Natural killer cell (primary cell): ENCODE measurements at regions not wholly inside any gene's neighbourhood (a gene's known extent, or its start where the extent isn't known, plus 50 kb on each side); places are given as distances from the start of the nearest gene placed in this dataset.

Experiments
- ATAC-seq, 3 donors: fragments of 150-1000 bp in 2 of 3; fragments of 200-7000 bp in 1 of 3; cut with Tn5 transposase; 1 replicate in 1 of 3; 2 replicates in 2 of 3; pipeline ENCODE4 v1.10.0; 2021; ENCODE audit warnings: mild to moderate bottlenecking in 2 of 3, moderate library complexity in 2 of 3
- DNase-seq, 2 donors: peaks; one replicate each; pipeline versions ENCODE4 v3.0.0 to v3.0.0-alpha.2; 2013 to 2021; ENCODE audit warnings: mixed read lengths in 1 of 2
- H3K27ac ChIP-seq: one replicate; pipeline ENCODE4 v1.5.1; 2013; ENCODE audit warnings: mild to moderate bottlenecking, low read length
- H3K27me3 ChIP-seq: one replicate; pipeline ENCODE4 v1.6.1; 2013; ENCODE audit warnings: low read length; ENCODE audit not compliant: control insufficient read depth, insufficient read depth
- H3K36me3 ChIP-seq: one replicate; pipeline ENCODE4 v1.6.1; 2013; ENCODE audit warnings: low read length; ENCODE audit not compliant: control insufficient read depth, insufficient read depth
- H3K4me1 ChIP-seq: one replicate; pipeline ENCODE4 v1.6.1; 2013; ENCODE audit warnings: low read length; ENCODE audit not compliant: control insufficient read depth, insufficient read depth
- H3K4me3 ChIP-seq: one replicate; pipeline ENCODE4 v1.5.1; 2013; ENCODE audit warnings: low read length
- H3K9me3 ChIP-seq: one replicate; pipeline ENCODE4 v1.6.1; 2013; ENCODE audit warnings: low read length; ENCODE audit not compliant: control insufficient read depth, insufficient read depth
- H3K27ac Mint-ChIP-seq, 2 donors: one replicate each; pipeline ENCODE4 v1.8.0; 2022; ENCODE audit warnings: mild to moderate bottlenecking in 2 of 2, mixed read lengths in 2 of 2, moderate library complexity in 1 of 2
- H3K27me3 Mint-ChIP-seq, 2 donors: one replicate each; pipeline ENCODE4 v1.8.0; 2022; ENCODE audit warnings: low read depth in 2 of 2, mixed read lengths in 2 of 2
- H3K36me3 Mint-ChIP-seq: one replicate; pipeline ENCODE4 v1.8.0; 2022; ENCODE audit warnings: mixed read lengths
- H3K4me1 Mint-ChIP-seq, 2 donors: one replicate each; pipeline ENCODE4 v1.8.0; 2022; ENCODE audit warnings: mixed read lengths in 2 of 2
- H3K4me3 Mint-ChIP-seq: one replicate; pipeline ENCODE4 v1.8.0; 2022; ENCODE audit warnings: mild to moderate bottlenecking, moderate library complexity, mixed read lengths
- H3K9me3 Mint-ChIP-seq, 2 donors: one replicate each; pipeline ENCODE4 v1.8.0; 2022; ENCODE audit warnings: mixed read lengths in 2 of 2
- WGBS: methylation state at CpG from one replicate; pipeline ENCODE4 v1.1.7; 2013; ENCODE audit warnings: missing lambda C conversion rate; ENCODE audit not compliant: insufficient coverage; 5-methylcytosine and 5-hydroxymethylcytosine counted together
- intact Hi-C: fragments of 100-400 bp; cut with micrococcal nuclease; formaldehyde crosslinking; loops from one replicate; pipeline ENCODE4 v1.14.2; 2022
- TF ChIP-seq, protein P1 (sequence below): fragments of 200-600 bp; IDR thresholded peaks from one replicate; pipeline ENCODE4 v1.8.0; 2022; ENCODE audit warnings: antibody characterized with exemption

DNA sequence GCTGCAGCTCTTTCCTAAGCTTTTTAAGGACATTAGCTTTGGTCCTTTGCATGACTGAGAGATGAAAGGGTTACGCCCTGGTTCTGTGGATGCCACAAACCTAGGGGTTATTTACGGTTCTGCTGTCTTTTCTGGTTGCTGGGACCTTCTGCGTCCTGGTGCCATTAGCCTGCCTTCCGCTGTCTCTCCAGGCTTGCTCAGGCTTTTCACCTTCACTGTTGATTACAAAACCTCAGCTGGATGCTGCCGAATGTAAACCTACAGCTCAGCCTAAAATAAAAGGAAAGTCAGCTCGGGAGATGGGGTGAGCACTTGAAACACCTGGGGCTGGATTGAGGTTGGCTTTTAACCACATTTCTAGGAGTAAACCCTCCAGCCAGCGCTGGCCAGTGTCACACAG lies 130.9 kb upstream of the ARHGAP28 start:
- TF ChIP-seq, protein P1, sequence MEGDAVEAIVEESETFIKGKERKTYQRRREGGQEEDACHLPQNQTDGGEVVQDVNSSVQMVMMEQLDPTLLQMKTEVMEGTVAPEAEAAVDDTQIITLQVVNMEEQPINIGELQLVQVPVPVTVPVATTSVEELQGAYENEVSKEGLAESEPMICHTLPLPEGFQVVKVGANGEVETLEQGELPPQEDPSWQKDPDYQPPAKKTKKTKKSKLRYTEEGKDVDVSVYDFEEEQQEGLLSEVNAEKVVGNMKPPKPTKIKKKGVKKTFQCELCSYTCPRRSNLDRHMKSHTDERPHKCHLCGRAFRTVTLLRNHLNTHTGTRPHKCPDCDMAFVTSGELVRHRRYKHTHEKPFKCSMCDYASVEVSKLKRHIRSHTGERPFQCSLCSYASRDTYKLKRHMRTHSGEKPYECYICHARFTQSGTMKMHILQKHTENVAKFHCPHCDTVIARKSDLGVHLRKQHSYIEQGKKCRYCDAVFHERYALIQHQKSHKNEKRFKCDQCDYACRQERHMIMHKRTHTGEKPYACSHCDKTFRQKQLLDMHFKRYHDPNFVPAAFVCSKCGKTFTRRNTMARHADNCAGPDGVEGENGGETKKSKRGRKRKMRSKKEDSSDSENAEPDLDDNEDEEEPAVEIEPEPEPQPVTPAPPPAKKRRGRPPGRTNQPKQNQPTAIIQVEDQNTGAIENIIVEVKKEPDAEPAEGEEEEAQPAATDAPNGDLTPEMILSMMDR = no peak
- Mint-ChIP-seq H3K4me3 (no peak overlapping the region), H3K36me3 (no peaks in the 10 kb centered on the region), H3K4me1 (no peaks in the 10 kb centered on the region), H3K27ac (no peak overlapping the region), H3K27me3 (peaks cover 0 to 3% of the 10 kb centered on the region in 2 donors), H3K9me3 (peaks cover 2 to 4% of the 10 kb centered on the region in 2 donors)
- Histone ChIP-seq H3K27me3 (no peaks in the 10 kb centered on the region), H3K4me1 (no peaks in the 10 kb centered on the region), H3K27ac (no peak overlapping the region), H3K36me3 (no peaks in the 10 kb centered on the region), H3K4me3 (no peak overlapping the region), H3K9me3 (peaks cover 3% of the 10 kb centered on the region)
- 60% methylated on average over 7 of the region's 7 CpGs for WGBS
- ATAC-seq (no peak), DNase-seq (no peak)
- intact Hi-C loops = no loop called here

DNA sequence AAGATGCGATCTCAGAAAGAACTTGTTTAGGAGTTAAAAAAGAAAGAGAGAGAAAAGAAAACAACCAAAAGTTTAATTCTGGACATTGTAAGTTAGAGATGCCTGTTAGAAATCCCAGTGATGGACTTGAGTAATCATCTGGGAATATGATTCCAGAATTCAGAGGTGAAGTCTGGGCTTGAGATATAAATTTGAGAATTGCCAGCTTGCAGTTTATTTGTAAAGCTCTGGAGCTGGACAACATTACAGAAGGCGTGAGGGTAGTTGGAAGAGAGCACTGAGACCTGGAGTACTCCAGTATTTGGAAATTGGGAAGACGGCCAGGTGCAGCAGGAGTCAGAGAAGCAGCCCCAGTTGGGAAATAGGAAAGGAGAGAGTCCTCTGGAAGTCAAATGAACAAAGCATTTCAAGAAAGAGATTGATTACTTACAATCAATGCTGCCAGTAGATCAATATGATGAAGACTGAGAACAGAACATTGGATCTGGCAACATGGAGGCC lies 128.8 kb upstream of the ARHGAP28 start:
- Mint-ChIP-seq H3K4me1 (no peaks in the 10 kb centered on the region), H3K9me3 (peaks cover 0 to 2% of the 10 kb centered on the region in 2 donors), H3K36me3 (no peaks in the 10 kb centered on the region), H3K27me3 (no peaks in the 10 kb centered on the region), H3K4me3 (no peak overlapping the region), H3K27ac (no peak overlapping the region)
- TF ChIP-seq, protein P1 = no peak
- H3K27ac ChIP-seq = no peak overlapping the region
- ATAC-seq = no peak
- 90% methylated on average over 3 of the region's 3 CpGs for WGBS
- H3K4me1 ChIP-seq = no peaks in the 10 kb centered on the region
- H3K36me3 ChIP-seq = no peaks in the 10 kb centered on the region
- H3K9me3 ChIP-seq = peaks cover 3% of the 10 kb centered on the region
- no peak overlapping the region for H3K4me3 ChIP-seq
- intact Hi-C loops = no loop called here
- no peak for DNase-seq
- no peaks in the 10 kb centered on the region for H3K27me3 ChIP-seq

DNA sequence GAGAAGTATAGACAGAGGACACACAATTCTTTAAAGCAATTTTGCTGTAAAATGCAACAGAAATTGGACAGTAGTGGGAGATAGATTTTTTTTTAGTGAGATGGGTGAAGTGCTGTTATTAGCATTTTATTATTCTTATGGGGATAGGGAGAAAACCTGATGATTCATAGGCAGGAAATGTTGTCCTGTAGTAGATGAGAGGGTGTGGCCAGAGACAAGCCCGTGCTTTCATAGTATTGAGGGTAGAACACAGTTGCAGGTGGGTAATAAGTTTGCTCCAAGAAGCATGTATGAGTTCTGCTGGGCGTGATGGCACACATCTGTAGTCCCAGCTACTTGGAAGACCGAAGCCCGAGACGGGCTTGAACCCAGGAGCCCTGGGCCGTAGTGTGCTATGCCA lies 128.3 kb upstream of the ARHGAP28 start:
- 86% methylated on average over 6 of the region's 6 CpGs for WGBS
- H3K9me3 Mint-ChIP-seq = peaks cover 0 to 2% of the 10 kb centered on the region in 2 donors
- ATAC-seq = no peak

GRCh38 chr18:6602365-6602764 lies 127.2 kb upstream of the ARHGAP28 start:
- ATAC-seq (no peak), DNase-seq (no peak)
- H3K4me1 ChIP-seq = no peaks in the 10 kb centered on the region
- H3K4me3 Mint-ChIP-seq = no peak overlapping the region
- no peak overlapping the region for H3K4me3 ChIP-seq
- H3K9me3 Mint-ChIP-seq = peaks cover 0 to 2% of the 10 kb centered on the region in 2 donors
- no peaks in the 10 kb centered on the region for H3K36me3 ChIP-seq
- H3K27me3 ChIP-seq = no peaks in the 10 kb centered on the region
- H3K27ac Mint-ChIP-seq = no peak overlapping the region
- no peak overlapping the region for H3K27ac ChIP-seq
- TF ChIP-seq, protein P1 = no peak
- H3K9me3 ChIP-seq = peaks cover 3% of the 10 kb centered on the region
- intact Hi-C loops = no loop called here
- H3K36me3 Mint-ChIP-seq = no peaks in the 10 kb centered on the region
- H3K4me1 Mint-ChIP-seq = no peaks in the 10 kb centered on the region
- no peaks in the 10 kb centered on the region for H3K27me3 Mint-ChIP-seq
- 84% methylated on average over 5 of the region's 5 CpGs for WGBS

More for the DNA sequence above, 128.3 kb upstream of the ARHGAP28 start:
- TF ChIP-seq, protein P1 = no peak
- H3K4me3 Mint-ChIP-seq = no peak overlapping the region
- intact Hi-C loops = no loop called here
- H3K27me3 Mint-ChIP-seq = no peaks in the 10 kb centered on the region
- no peaks in the 10 kb centered on the region for H3K36me3 Mint-ChIP-seq
- no peaks in the 10 kb centered on the region for H3K36me3 ChIP-seq
- no peak overlapping the region for H3K4me3 ChIP-seq
- peaks cover 3% of the 10 kb centered on the region for H3K9me3 ChIP-seq
- no peaks in the 10 kb centered on the region for H3K4me1 ChIP-seq
- no peak overlapping the region for H3K27ac ChIP-seq
- H3K4me1 Mint-ChIP-seq = no peaks in the 10 kb centered on the region
- no peak for DNase-seq
- H3K27ac Mint-ChIP-seq = no peak overlapping the region
- H3K27me3 ChIP-seq = no peaks in the 10 kb centered on the region
